ENCODE measurements at regions not wholly inside any gene's neighbourhood (a gene's known extent, or its start where the extent isn't known, plus 50 kb on each side); places are given as distances from the start of the nearest gene placed in this dataset.

GRCh38 chr13:31385540-31385939 lies 185.8 kb downstream of the B3GLCT start:
- TF ChIP-seq CTCF (IDR thresholded peaks at IDR 0.05) (no peak), POLR2A (IDR thresholded peaks at IDR 0.05) (no peak), POLR2AphosphoS5 (IDR thresholded peaks at IDR 0.05) (no peak)

Data from breast epithelium (tissue), 3 donors.